ENCODE measurements at regions not wholly inside any gene's neighbourhood (a gene's known extent, or its start where the extent isn't known, plus 50 kb on each side); places are given as distances from the start of the nearest gene placed in this dataset.
A peak's percentile ranks its signal among the peaks of the same experiment; 100 is the strongest.

DNA sequence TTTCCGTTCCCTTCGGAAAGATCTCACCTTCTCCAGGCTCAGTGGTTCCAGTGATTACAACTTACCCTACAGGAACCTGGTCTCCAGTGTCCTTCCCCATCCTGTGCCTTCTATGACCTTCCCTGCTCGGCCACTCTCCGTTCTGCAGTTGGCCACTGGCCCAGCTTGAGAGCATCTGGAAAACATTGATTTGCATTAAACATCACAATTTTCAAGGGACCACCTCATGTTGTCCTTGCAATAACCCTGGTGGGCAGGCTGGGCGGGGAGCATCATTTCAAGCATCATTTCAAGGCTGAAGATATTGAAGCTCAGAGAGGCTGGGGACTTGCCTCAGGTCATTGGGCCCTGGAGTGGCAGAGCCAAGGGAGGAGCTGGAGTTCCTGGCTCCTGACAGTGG is 177.4 kb downstream of the SEC61B start:
- Histone ChIP-seq H3K36me3 (no peaks in the 10 kb centered on the region), H3K9me3 (no peaks in the 10 kb centered on the region), H3K27me3 (no peaks in the 10 kb centered on the region), H3K27ac (peak overlapping the region in 4 of 10 donors; percentile 27 to 60 (median 42)), H3K4me3 (no peak overlapping the region), H3K4me1 (peaks cover 0 to 7% (median 0%) of the 10 kb centered on the region in 9 donors)
- 64 to 65% methylated on average over 5 of the region's 5 CpGs for WGBS, 2 donors
- intact Hi-C loops (cut with DNase I), result no loop called here
- ATAC-seq (peak in 1 of 8 donors; percentile 20), DNase-seq (peak in 1 of 2 donors; percentile 19)
- TF ChIP-seq, protein P1, sequence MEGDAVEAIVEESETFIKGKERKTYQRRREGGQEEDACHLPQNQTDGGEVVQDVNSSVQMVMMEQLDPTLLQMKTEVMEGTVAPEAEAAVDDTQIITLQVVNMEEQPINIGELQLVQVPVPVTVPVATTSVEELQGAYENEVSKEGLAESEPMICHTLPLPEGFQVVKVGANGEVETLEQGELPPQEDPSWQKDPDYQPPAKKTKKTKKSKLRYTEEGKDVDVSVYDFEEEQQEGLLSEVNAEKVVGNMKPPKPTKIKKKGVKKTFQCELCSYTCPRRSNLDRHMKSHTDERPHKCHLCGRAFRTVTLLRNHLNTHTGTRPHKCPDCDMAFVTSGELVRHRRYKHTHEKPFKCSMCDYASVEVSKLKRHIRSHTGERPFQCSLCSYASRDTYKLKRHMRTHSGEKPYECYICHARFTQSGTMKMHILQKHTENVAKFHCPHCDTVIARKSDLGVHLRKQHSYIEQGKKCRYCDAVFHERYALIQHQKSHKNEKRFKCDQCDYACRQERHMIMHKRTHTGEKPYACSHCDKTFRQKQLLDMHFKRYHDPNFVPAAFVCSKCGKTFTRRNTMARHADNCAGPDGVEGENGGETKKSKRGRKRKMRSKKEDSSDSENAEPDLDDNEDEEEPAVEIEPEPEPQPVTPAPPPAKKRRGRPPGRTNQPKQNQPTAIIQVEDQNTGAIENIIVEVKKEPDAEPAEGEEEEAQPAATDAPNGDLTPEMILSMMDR (IDR thresholded peaks at IDR 0.05), result no peak

DNA sequence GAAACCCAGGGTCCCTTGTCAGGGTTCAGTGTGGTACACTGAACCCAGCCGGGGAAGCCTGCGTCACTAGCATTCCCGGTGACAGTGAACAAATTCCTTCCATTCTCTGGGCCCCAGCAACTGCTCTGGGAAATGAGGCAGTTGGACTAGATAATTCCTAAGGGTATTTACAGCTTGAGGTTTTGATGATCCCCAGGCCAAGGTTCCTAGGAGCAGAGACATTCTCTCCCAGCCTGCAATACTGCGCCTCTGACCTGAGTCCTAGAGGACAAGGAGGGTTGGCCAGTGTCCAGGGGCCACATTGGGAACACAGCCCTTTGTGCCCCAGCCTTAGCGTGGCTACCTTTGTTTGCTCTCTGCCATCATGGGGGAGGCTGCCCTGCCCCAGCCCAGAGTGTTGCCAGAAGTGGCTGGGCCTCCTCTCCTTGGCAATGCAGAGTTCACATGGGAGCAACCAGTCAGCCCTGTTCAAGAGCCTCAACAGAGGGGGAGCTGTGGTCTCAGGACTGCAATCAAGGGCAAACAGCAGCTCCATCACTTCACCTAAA is 178.2 kb downstream of the SEC61B start:
- Histone ChIP-seq H3K27ac (peak overlapping the region in 3 of 10 donors; percentile 26 to 60 (median 53)), H3K27me3 (no peaks in the 10 kb centered on the region), H3K4me1 (peaks cover 0 to 7% (median 0%) of the 10 kb centered on the region in 9 donors), H3K36me3 (no peaks in the 10 kb centered on the region), H3K4me3 (no peak overlapping the region), H3K9me3 (no peaks in the 10 kb centered on the region)
- DNase-seq (peak; percentile 41 to 42), ATAC-seq (peak; percentile 63 to 88 (median 72))
- intact Hi-C loops (cut with DNase I), result no loop called here
- 71 to 76% methylated on average over 5 of the region's 5 CpGs for whole genome bisulfite sequencing, 2 donors
- TF ChIP-seq, protein P1 (IDR thresholded peaks at IDR 0.05), result no peak

DNA sequence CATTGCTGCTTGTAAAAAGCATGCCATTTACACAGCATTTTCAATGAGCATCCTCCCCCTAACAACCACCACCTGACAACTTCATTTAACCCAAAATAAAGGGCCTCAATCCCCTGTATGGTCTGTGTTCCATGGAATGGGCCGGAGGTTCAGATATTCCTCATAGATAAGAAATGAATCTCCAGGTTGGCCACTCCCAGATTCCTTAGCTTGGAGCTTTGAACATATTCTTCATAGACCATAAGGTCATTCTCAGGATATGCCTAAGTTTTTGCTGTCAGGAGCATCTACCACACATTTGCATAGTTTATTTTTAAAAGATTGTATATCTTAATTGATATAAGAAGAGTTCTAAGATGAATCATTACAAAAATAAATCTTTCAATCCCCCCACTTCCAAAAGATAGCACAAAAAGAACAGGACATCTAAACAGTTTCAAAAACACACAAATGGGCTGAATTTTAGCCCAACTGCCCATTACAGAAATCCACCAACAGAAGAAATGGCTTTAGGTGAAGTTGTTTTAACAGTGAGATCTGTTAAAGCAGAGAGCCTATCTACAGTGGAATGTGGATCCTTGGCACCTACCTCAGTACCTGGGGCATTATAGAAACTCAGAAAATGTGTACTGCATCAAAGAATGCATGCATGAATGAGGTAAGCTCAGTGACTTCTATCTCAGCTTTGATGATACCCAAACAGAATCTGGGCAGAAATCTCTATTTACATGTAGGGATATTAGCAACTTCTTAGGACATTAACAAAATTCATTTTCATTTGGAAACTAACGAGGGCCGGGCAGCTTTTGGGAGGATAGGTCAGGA is 179.8 kb downstream of the SEC61B start:
- intact Hi-C loops (cut with DNase I), result no loop called here
- DNase-seq (no peak), ATAC-seq (no peak)
- Histone ChIP-seq H3K36me3 (no peaks in the 10 kb centered on the region), H3K4me3 (no peak overlapping the region), H3K9me3 (no peaks in the 10 kb centered on the region), H3K4me1 (peaks cover 0 to 7% (median 0%) of the 10 kb centered on the region in 9 donors), H3K27ac (no peak overlapping the region), H3K27me3 (no peaks in the 10 kb centered on the region)
- WGBS, 2 donors, result 85 to 87% methylated on average over 3 of the region's 3 CpGs
- TF ChIP-seq, protein P1 (IDR thresholded peaks at IDR 0.05), result no peak

DNA sequence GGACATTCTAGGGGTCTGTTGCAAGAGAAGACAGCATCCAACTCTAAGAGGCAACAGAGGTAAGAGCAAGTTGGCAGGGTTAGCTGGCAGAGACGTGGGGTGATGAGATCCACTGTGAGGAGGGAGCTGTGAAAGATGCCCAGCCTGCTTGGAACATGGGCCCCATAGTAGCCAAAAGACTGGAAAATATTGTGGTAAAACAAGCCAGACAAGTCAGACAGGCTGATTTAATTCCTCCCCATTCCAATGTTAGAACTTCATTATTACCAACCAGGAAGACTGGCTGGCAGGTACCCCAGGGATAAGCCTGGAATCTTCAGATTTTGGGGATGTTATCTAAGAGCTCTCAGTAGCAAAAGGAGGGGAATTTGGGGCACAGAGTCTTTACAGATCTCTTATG is 181.3 kb downstream of the SEC61B start:
- WGBS, 2 donors, result 59% methylated on average over 1 of the region's 1 CpG
- no peak for ATAC-seq
- no peak for DNase-seq
- Histone ChIP-seq H3K36me3 (no peaks in the 10 kb centered on the region), H3K27me3 (no peaks in the 10 kb centered on the region), H3K4me3 (no peak overlapping the region), H3K9me3 (no peaks in the 10 kb centered on the region), H3K4me1 (peaks cover 0 to 8% (median 5%) of the 10 kb centered on the region in 9 donors), H3K27ac (no peak overlapping the region)
- TF ChIP-seq, protein P1 (IDR thresholded peaks at IDR 0.05), result no peak
- intact Hi-C loops (cut with DNase I), result no loop called here
